ENCODE measurements at regions not wholly inside any gene's neighbourhood (a gene's known extent, or its start where the extent isn't known, plus 50 kb on each side); places are given as distances from the start of the nearest gene placed in this dataset.

- intact Hi-C loops (cut with micrococcal nuclease), result no loop called here
- H3K4me3 ChIP-seq (replicated peaks in 1 of 2; ENCODE audit: low read depth in 1 of 2, low read length in 2 of 2), result no peak overlapping the region
- H3K79me2 ChIP-seq (ENCODE audit: insufficient read depth, low read length), result no peaks in the 10 kb centered on the region
- POLR2A ChIA-PET, result no interaction called here
- RAD21 ChIA-PET (ENCODE audit: low non-redundant PET in 1 of 2, low total read pairs in 2 of 2, uncharacterized antibody in 2 of 2, unreplicated experiment in 2 of 2), result no interaction called here
- H3K9me3 ChIP-seq (ENCODE audit: control insufficient read depth in 1 of 2, insufficient read depth in 1 of 2, low read depth in 1 of 2, low read length in 2 of 2), result no peaks in the 10 kb centered on the region
- TF ChIP-seq ZBTB33 (IDR thresholded peaks at IDR 0.05; ENCODE audit: extremely low read depth, insufficient replicate concordance, low read length) (no peak), ATF3 (IDR thresholded peaks at IDR 0.05) (no peak), EGR1 (IDR thresholded peaks at IDR 0.05; ENCODE audit: low read depth) (no peak)
- no peaks in the 10 kb centered on the region for H3K36me3 ChIP-seq (ENCODE audit: control insufficient read depth in 1 of 2, insufficient read depth in 2 of 2, low read length in 2 of 2)
- no peaks in the 10 kb centered on the region for H4K20me1 ChIP-seq (ENCODE audit: insufficient read depth)
- no TSS peak for BruUV-seq (replicated peaks)
- no peaks in the 10 kb centered on the region for H3K9me2 ChIP-seq (ENCODE audit: insufficient read depth)
- H2AFZ ChIP-seq (ENCODE audit: low read depth, low read length, poor library complexity, severe bottlenecking), result no peak overlapping the region
- H3K4me2 ChIP-seq (ENCODE audit: low read length), result no peak overlapping the region
- no peak for DNase-seq (ENCODE audit: low read depth, low spot score)
- H3K9ac ChIP-seq (ENCODE audit: low read length), result no peak overlapping the region
- no peak overlapping the region for H3K27ac ChIP-seq (ENCODE audit: low read depth, low read length)
- CTCF ChIA-PET, result no interaction called here
- no peak for ATAC-seq
- H3K4me1 ChIP-seq (ENCODE audit: control insufficient read depth in 1 of 2, insufficient read depth in 2 of 2, low read length in 2 of 2), result peaks cover 0 to 3% of the 10 kb centered on the region in 2 experiments; a peak in 1 of 4 replicates
- H3K27me3 ChIP-seq (ENCODE audit: insufficient read depth, low read length), result peaks cover 15% of the 10 kb centered on the region
Measured at GRCh38 chr12:107895966-107896365, 121.5 kb downstream of the ASCL4 start.

- Histone ChIP-seq H4K20me1 (ENCODE audit: insufficient read depth) (no peaks in the 10 kb centered on the region), H3K27ac (ENCODE audit: low read depth, low read length) (no peak overlapping the region), H3K4me3 (replicated peaks in 1 of 2; ENCODE audit: low read depth in 1 of 2, low read length in 2 of 2) (no peak overlapping the region), H3K4me2 (ENCODE audit: low read length) (no peak overlapping the region), H3K36me3 (ENCODE audit: control insufficient read depth in 1 of 2, insufficient read depth in 2 of 2, low read length in 2 of 2) (no peaks in the 10 kb centered on the region), H3K79me2 (ENCODE audit: insufficient read depth, low read length) (no peaks in the 10 kb centered on the region), H3K4me1 (ENCODE audit: control insufficient read depth in 1 of 2, insufficient read depth in 2 of 2, low read length in 2 of 2) (no peaks in the 10 kb centered on the region), H3K27me3 (ENCODE audit: insufficient read depth, low read length) (peaks cover 35% of the 10 kb centered on the region), H2AFZ (ENCODE audit: low read depth, low read length, poor library complexity, severe bottlenecking) (no peak overlapping the region), H3K9me3 (ENCODE audit: control insufficient read depth in 1 of 2, insufficient read depth in 1 of 2, low read depth in 1 of 2, low read length in 2 of 2) (no peaks in the 10 kb centered on the region), H3K9me2 (ENCODE audit: insufficient read depth) (no peaks in the 10 kb centered on the region), H3K9ac (ENCODE audit: low read length) (no peak overlapping the region)
- intact Hi-C loops (cut with micrococcal nuclease), result no loop called here
- TF ChIP-seq EZH2 (IDR thresholded peaks at IDR 0.05), result no peak
- TF ChIP-seq EGR1 (IDR thresholded peaks at IDR 0.05; ENCODE audit: low read depth), result no peak
- no peak for TF ChIP-seq SP1 (IDR thresholded peaks at IDR 0.05; ENCODE audit: low read depth)
- TF ChIP-seq TCF7L2 (IDR thresholded peaks at IDR 0.05; ENCODE audit: borderline replicate concordance, extremely low read depth, insufficient read depth, insufficient read length), result no peak
- no peak for TF ChIP-seq ATF3 (IDR thresholded peaks at IDR 0.05)
- no peak for TF ChIP-seq CEBPB (IDR thresholded peaks at IDR 0.05; ENCODE audit: low read depth)
- no peak for TF ChIP-seq ZFX (IDR thresholded peaks at IDR 0.05)
- TF ChIP-seq ZNF274 (IDR thresholded peaks at IDR 0.05; ENCODE audit: low read depth, low read length), result no peak
- no peak for TF ChIP-seq ELF1 (IDR thresholded peaks at IDR 0.05; ENCODE audit: borderline replicate concordance, low read depth)
- TF ChIP-seq REST (IDR thresholded peaks at IDR 0.05; ENCODE audit: low read depth), result no peak
- POLR2A ChIA-PET, result no interaction called here
- DNase-seq (ENCODE audit: low read depth, low spot score) (no peak), ATAC-seq (no peak)
- RAD21 ChIA-PET (ENCODE audit: low non-redundant PET in 1 of 2, low total read pairs in 2 of 2, uncharacterized antibody in 2 of 2, unreplicated experiment in 2 of 2), result no interaction called here
- no TSS peak for BruUV-seq (replicated peaks)
- CTCF ChIA-PET, result no interaction called here
Measured at GRCh38 chr12:107900588-107900987, 126.1 kb downstream of the ASCL4 start.

Data from HCT116 (cell line).